A549 (cell line): ENCODE measurements at regions not wholly inside any gene's neighbourhood (a gene's known extent, or its start where the extent isn't known, plus 50 kb on each side); places are given as distances from the start of the nearest gene placed in this dataset.

Experiments
- ATAC-seq, 2 experiments: fragments of 200-7000 bp in 1 of 2; fragments of >200 bp in 1 of 2; cut with Nextera tagmentation in 1 of 2; cut with Tn5 transposase in 1 of 2; 3 replicates each; pipeline versions ENCODE4 v1.8.0 to v1.9.1; 2018 to 2020; ENCODE audit warnings: mild to moderate bottlenecking in 1 of 2, moderate library complexity in 1 of 2
- CTCF ChIA-PET: fragments of 300-600 bp; sonication (Branson Sonifier 250); formaldehyde crosslinking; extraction: SDS; loops from one replicate; lab custom pipeline; 2021; ENCODE audit warnings: antibody characterized with exemption, inconsistent platforms; lab: Yijun Ruan, JAX
- POLR2A ChIA-PET: fragments of 350-600 bp; formaldehyde crosslinking; extraction: SDS; loops from one replicate; lab custom pipeline; 2021; ENCODE audit warnings: antibody characterized with exemption, inconsistent platforms; lab: Yijun Ruan, JAX
- DNase-seq, 2 experiments: peaks; one replicate each; pipeline versions ENCODE4 v3.0.0 to v3.0.0-alpha.2; 2011 to 2016; ENCODE audit warnings: low read depth in 1 of 2, low spot score in 1 of 2
- FAIRE-seq: peaks from 2 replicates; lab custom pipeline; 2011; peaks lifted over from hg19 to GRCh38; lab: Jason Lieb, UNC
- H3K27ac ChIP-seq, 2 experiments: fragments of >200 bp; sonication (Bioruptor Twin); formaldehyde crosslinking; 3 replicates each; pipeline ENCODE4 v1.5.1; 2016 to 2017
- H3K4me1 ChIP-seq: fragments of >200 bp; sonication (Bioruptor Twin); formaldehyde crosslinking; 3 replicates; pipeline ENCODE4 v1.6.1; 2016
- H3K4me2 ChIP-seq: fragments of >200 bp; sonication (Bioruptor Twin); formaldehyde crosslinking; 3 replicates; pipeline ENCODE4 v1.6.1; 2016
- H3K4me3 ChIP-seq: fragments of >200 bp; sonication (Bioruptor Twin); formaldehyde crosslinking; 3 replicates; pipeline ENCODE4 v1.5.1; 2016
- H3K9me3 ChIP-seq: fragments of >200 bp; sonication (Bioruptor Twin); formaldehyde crosslinking; 3 replicates; pipeline ENCODE4 v1.6.1; 2016
- CBX2 ChIP-seq: fragments of 200-600 bp; sonication (generic); IDR thresholded peaks from 2 replicates; pipeline ENCODE4 v1.6.1; 2016; ENCODE audit warnings: low read depth, mild to moderate bottlenecking, borderline replicate concordance
- CEBPB ChIP-seq, 2 experiments: fragments of >200 bp in 1 of 2; sonication (Bioruptor Twin) in 1 of 2; formaldehyde crosslinking in 1 of 2; IDR thresholded peaks; 2 replicates each; pipeline ENCODE4 v1.6.1; 2012 to 2016
- CHD2 ChIP-seq: fragments of 150-350 bp; IDR thresholded peaks from 2 replicates; pipeline ENCODE4 v1.6.1; 2014; ENCODE audit warnings: low read length; ENCODE audit not compliant: partially characterized antibody
- EP300 ChIP-seq, 2 experiments: fragments of >200 bp; sonication (Bioruptor Twin); formaldehyde crosslinking; IDR thresholded peaks; 2 replicates in 1 of 2; 3 replicates in 1 of 2; pipeline ENCODE4 v1.6.1; 2016 to 2017
- FOSB ChIP-seq: fragments of 250-450 bp; sonication (Bioruptor Pico); IDR thresholded peaks from 2 replicates; pipeline ENCODE4 v1.5.0; 2020; ENCODE audit warnings: mild to moderate bottlenecking, moderate library complexity
- FOXS1 ChIP-seq: fragments of 250-450 bp; sonication (Bioruptor Pico); IDR thresholded peaks from 2 replicates; pipeline ENCODE4 v1.5.0; 2020; ENCODE audit warnings: mild to moderate bottlenecking, moderate library complexity
- HES2 ChIP-seq: fragments of >200 bp; sonication (Bioruptor Twin); formaldehyde crosslinking; IDR thresholded peaks from 2 replicates; pipeline ENCODE4 v1.6.1; 2016
- HOXB5 ChIP-seq: fragments of 250-450 bp; sonication (Bioruptor Pico); IDR thresholded peaks from 2 replicates; pipeline ENCODE4 v1.5.0; 2020; ENCODE audit warnings: mild to moderate bottlenecking, moderate library complexity
- JUNB ChIP-seq: fragments of >200 bp; sonication (Bioruptor Twin); formaldehyde crosslinking; IDR thresholded peaks from 2 replicates; pipeline ENCODE4 v1.6.1; 2016
- MAX ChIP-seq: IDR thresholded peaks from 2 replicates; pipeline ENCODE4 v1.6.1; 2012
- MAZ ChIP-seq: fragments of 150-350 bp; IDR thresholded peaks from 2 replicates; pipeline ENCODE4 v1.6.1; 2014; ENCODE audit warnings: antibody characterized with exemption, low read depth, low read length, borderline replicate concordance
- NFE2L2 ChIP-seq: fragments of 150-350 bp; conservative IDR thresholded peaks from 2 replicates; pipeline ENCODE4 v1.6.1; 2014; ENCODE audit warnings: low read length
- NPAS2 ChIP-seq: fragments of 250-450 bp; sonication (Bioruptor Pico); IDR thresholded peaks from 2 replicates; pipeline ENCODE4 v1.8.0; 2022; ENCODE audit warnings: mild to moderate bottlenecking, moderate library complexity, borderline replicate concordance
- NR3C1 ChIP-seq: fragments of >200 bp; sonication (Bioruptor Twin); formaldehyde crosslinking; IDR thresholded peaks from 3 replicates; pipeline ENCODE4 v1.6.1; 2017
- POLR2AphosphoS2 ChIP-seq: conservative IDR thresholded peaks from 2 replicates; pipeline ENCODE4 v1.6.1; 2012; ENCODE audit warnings: low read length, improper control_type of control experiment, inconsistent platforms
- RAD21 ChIP-seq, 2 experiments: fragments of >200 bp in 1 of 2; sonication (Bioruptor Twin) in 1 of 2; formaldehyde crosslinking in 1 of 2; IDR thresholded peaks in 1 of 2; conservative IDR thresholded peaks in 1 of 2; 2 replicates in 1 of 2; 3 replicates in 1 of 2; pipeline ENCODE4 v1.6.1; 2012 to 2018; ENCODE audit warnings: inconsistent platforms in 1 of 2
- RARB ChIP-seq: fragments of 250-450 bp; sonication (Bioruptor Pico); IDR thresholded peaks from 2 replicates; pipeline ENCODE4 v1.8.0; 2021; ENCODE audit warnings: mild to moderate bottlenecking, moderate library complexity
- RFX5 ChIP-seq: fragments of 450-650 bp; IDR thresholded peaks from 2 replicates; pipeline ENCODE4 v1.7.1; 2014; ENCODE audit warnings: antibody characterized with exemption, mild to moderate bottlenecking, moderate library complexity
- RNF2 ChIP-seq: fragments of 200-600 bp; sonication (generic); IDR thresholded peaks from 2 replicates; pipeline ENCODE4 v1.6.1; 2016; ENCODE audit warnings: low read depth, mild to moderate bottlenecking, antibody characterized with exemption, moderate library complexity, borderline replicate concordance
- TFCP2L1 ChIP-seq: fragments of 250-450 bp; sonication (Bioruptor Pico); IDR thresholded peaks from 2 replicates; pipeline ENCODE4 v1.5.0; 2021; ENCODE audit warnings: mild to moderate bottlenecking
- ZC3H11A ChIP-seq: fragments of 450-650 bp; IDR thresholded peaks from 2 replicates; pipeline ENCODE4 v1.6.1; 2014; ENCODE audit warnings: antibody characterized with exemption, mild to moderate bottlenecking
- ZFP36 ChIP-seq: fragments of 450-650 bp; IDR thresholded peaks from 2 replicates; pipeline ENCODE4 v1.6.1; 2014; ENCODE audit warnings: borderline replicate concordance; ENCODE audit not compliant: partially characterized antibody
- WGBS: methylation state at CpG from one replicate; pipeline ENCODE4 v1.1.6; 2017; ENCODE audit errors: missing lambda C conversion rate; 5-methylcytosine and 5-hydroxymethylcytosine counted together
- TF ChIP-seq, protein P1 (sequence below): fragments of 200-600 bp; sonication (generic); IDR thresholded peaks from 2 replicates; pipeline ENCODE4 v1.6.1; 2016; ENCODE audit warnings: antibody characterized with exemption, mild to moderate bottlenecking, moderate library complexity
- TF ChIP-seq, protein P2 (sequence below): IDR thresholded peaks from 2 replicates; pipeline ENCODE4 v1.6.1; 2012
- TF ChIP-seq, protein P3 (sequence below): fragments of 250-450 bp; sonication (Bioruptor Pico); IDR thresholded peaks from 2 replicates; pipeline ENCODE4 v1.5.0; 2021; ENCODE audit warnings: mild to moderate bottlenecking, moderate library complexity, borderline replicate concordance

GRCh38 chr20:16947479-16947878 lies 199.3 kb downstream of the OTOR start:
- Histone ChIP-seq H3K9me3 (peaks cover 3% of the 10 kb centered on the region; the same call in 2 of the 3 replicates), H3K4me2 (no peak overlapping the region), H3K4me3 (no peak overlapping the region), H3K4me1 (no peaks in the 10 kb centered on the region), H3K27ac (no peak overlapping the region)
- 0% methylated on average over 2 of the region's 2 CpGs for WGBS
- ATAC-seq (no peak), FAIRE-seq (no peak), DNase-seq (no peak)
- ChIA-PET CTCF (no interaction called here), POLR2A (no interaction called here)
- TF ChIP-seq, protein P1, sequence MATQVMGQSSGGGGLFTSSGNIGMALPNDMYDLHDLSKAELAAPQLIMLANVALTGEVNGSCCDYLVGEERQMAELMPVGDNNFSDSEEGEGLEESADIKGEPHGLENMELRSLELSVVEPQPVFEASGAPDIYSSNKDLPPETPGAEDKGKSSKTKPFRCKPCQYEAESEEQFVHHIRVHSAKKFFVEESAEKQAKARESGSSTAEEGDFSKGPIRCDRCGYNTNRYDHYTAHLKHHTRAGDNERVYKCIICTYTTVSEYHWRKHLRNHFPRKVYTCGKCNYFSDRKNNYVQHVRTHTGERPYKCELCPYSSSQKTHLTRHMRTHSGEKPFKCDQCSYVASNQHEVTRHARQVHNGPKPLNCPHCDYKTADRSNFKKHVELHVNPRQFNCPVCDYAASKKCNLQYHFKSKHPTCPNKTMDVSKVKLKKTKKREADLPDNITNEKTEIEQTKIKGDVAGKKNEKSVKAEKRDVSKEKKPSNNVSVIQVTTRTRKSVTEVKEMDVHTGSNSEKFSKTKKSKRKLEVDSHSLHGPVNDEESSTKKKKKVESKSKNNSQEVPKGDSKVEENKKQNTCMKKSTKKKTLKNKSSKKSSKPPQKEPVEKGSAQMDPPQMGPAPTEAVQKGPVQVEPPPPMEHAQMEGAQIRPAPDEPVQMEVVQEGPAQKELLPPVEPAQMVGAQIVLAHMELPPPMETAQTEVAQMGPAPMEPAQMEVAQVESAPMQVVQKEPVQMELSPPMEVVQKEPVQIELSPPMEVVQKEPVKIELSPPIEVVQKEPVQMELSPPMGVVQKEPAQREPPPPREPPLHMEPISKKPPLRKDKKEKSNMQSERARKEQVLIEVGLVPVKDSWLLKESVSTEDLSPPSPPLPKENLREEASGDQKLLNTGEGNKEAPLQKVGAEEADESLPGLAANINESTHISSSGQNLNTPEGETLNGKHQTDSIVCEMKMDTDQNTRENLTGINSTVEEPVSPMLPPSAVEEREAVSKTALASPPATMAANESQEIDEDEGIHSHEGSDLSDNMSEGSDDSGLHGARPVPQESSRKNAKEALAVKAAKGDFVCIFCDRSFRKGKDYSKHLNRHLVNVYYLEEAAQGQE, result no peak

DNA sequence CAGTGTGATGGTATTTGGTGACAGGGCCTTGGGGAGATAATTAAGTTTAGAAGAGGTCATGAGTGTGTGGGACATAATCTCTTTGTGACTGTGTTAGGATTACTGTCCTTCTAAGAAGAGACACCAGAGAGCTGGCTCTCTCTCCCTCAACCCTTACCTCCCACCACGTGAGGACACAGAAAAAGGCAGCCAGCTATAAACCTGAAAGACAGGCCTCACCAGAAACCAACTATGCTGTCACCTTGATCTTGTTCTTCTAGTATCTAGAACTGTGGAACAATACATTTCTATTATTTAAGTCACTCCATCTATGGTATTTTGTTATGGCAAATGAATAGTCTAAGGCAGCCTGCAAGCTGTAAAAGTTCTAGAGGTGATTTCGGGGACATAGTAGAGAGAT lies 203.7 kb downstream of the OTOR start:
- no peak overlapping the region for H3K4me3 ChIP-seq
- no peak for ATAC-seq
- FAIRE-seq, result no peak
- H3K9me3 ChIP-seq, result peaks cover 3% of the 10 kb centered on the region; the same call in 2 of the 3 replicates
- H3K4me1 ChIP-seq, result no peaks in the 10 kb centered on the region
- CTCF ChIA-PET, result interaction anchor here (1.8 kb wide), 1 partner anchor 51 kb away, joined by 3 read pairs; no protein-coding TSS in a partner anchor
- no peak overlapping the region for H3K4me2 ChIP-seq
- WGBS, result 3% methylated on average over 2 of the region's 2 CpGs
- no peak for DNase-seq
- no peak for TF ChIP-seq MAZ
- no peak for TF ChIP-seq FOXS1 (CRISPR knock-in tag)
- no peak for TF ChIP-seq RARB
- TF ChIP-seq FOSB (CRISPR knock-in tag), result no peak
- no peak for TF ChIP-seq HOXB5 (CRISPR knock-in tag)
- no peak for TF ChIP-seq JUNB
- no peak for TF ChIP-seq ZFP36
- no peak for TF ChIP-seq NPAS2 (CRISPR knock-in tag)
- TF ChIP-seq EP300 (IDR thresholded peaks at IDR 0.05), result no peak
- TF ChIP-seq ZC3H11A, result no peak
- TF ChIP-seq, protein P2, sequence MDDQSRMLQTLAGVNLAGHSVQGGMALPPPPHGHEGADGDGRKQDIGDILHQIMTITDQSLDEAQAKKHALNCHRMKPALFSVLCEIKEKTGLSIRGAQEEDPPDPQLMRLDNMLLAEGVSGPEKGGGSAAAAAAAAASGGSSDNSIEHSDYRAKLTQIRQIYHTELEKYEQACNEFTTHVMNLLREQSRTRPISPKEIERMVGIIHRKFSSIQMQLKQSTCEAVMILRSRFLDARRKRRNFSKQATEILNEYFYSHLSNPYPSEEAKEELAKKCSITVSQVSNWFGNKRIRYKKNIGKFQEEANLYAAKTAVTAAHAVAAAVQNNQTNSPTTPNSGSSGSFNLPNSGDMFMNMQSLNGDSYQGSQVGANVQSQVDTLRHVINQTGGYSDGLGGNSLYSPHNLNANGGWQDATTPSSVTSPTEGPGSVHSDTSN, result no peak
- POLR2A ChIA-PET, result no interaction called here
- H3K27ac ChIP-seq, result no peak overlapping the region

DNA sequence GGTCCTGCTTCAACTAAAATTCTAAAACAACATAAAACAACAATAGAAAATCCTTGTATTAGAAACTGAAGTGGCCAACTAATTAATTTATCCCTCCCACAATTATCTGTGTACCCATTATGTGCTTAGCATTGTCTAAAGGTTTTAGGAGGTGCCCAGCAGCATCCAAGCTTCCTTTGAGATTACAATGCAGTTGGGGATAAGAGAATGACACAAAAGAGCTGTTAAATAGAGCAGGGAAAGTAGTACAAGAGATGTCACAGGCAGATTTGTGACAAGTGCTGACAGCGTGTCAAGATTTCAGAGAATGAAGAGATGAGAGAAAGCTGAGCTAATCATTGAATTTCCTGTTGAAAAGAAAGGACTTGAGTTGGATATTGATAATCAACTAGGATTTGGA lies 204.8 kb downstream of the OTOR start:
- FAIRE-seq (no peak), ATAC-seq (no peak), DNase-seq (no peak)
- ChIA-PET CTCF (interaction anchor here (1.8 kb wide), 1 partner anchor 52 kb away, joined by 3 read pairs; no protein-coding TSS in a partner anchor), POLR2A (no interaction called here)
- H3K27ac ChIP-seq, result no peak overlapping the region
- peaks cover 3% of the 10 kb centered on the region; the same call in 1 of the 3 replicates for H3K9me3 ChIP-seq
- no peak for TF ChIP-seq CHD2
- no peak for TF ChIP-seq MAX
- no peak for TF ChIP-seq RAD21 (conservative IDR thresholded peaks at IDR 0.05 in 1 of 2, IDR thresholded peaks at IDR 0.05 in 1 of 2)
- no peak for TF ChIP-seq RNF2
- TF ChIP-seq, protein P3, sequence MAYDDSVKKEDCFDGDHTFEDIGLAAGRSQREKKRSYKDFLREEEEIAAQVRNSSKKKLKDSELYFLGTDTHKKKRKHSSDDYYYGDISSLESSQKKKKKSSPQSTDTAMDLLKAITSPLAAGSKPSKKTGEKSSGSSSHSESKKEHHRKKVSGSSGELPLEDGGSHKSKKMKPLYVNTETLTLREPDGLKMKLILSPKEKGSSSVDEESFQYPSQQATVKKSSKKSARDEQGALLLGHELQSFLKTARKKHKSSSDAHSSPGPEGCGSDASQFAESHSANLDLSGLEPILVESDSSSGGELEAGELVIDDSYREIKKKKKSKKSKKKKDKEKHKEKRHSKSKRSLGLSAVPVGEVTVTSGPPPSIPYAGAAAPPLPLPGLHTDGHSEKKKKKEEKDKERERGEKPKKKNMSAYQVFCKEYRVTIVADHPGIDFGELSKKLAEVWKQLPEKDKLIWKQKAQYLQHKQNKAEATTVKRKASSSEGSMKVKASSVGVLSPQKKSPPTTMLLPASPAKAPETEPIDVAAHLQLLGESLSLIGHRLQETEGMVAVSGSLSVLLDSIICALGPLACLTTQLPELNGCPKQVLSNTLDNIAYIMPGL, result no peak
- TF ChIP-seq NFE2L2, result no peak
- no peak for TF ChIP-seq POLR2AphosphoS2
- TF ChIP-seq RFX5, result no peak
- no peak for TF ChIP-seq CBX2
- no peak for TF ChIP-seq CEBPB (IDR thresholded peaks at IDR 0.05)
- TF ChIP-seq TFCP2L1 (CRISPR knock-in tag), result no peak
- TF ChIP-seq HES2, result no peak
- TF ChIP-seq NR3C1, result no peak
- H3K4me2 ChIP-seq, result no peak overlapping the region
- WGBS, result 6% methylated on average over 1 of the region's 1 CpG
- H3K4me3 ChIP-seq, result no peak overlapping the region
- H3K4me1 ChIP-seq, result no peaks in the 10 kb centered on the region
